ENCODE measurements at regions not wholly inside any gene's neighbourhood (a gene's known extent, or its start where the extent isn't known, plus 50 kb on each side); places are given as distances from the start of the nearest gene placed in this dataset.

DNA sequence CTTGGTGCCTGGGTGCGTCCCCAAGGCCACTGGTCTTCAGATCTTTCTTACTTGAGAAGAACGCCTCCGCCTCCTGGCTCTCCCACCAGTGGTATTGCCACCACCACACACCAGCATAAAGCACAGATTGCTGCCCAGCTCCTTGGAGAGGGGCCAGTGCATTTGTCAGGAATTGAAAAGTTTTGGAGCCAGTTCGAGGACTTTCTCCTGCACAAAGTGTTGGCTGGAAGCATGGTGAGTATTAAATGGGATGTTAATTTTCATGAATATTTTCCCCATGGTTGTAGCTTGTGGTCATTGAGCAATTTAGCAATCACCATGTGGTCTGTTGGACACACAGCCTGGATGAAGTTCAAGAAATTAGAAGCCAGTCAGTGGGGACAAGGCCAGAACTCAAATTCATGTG lies 684.6 kb upstream of the FANCL start:
- H3K4me3 ChIP-seq (ENCODE audit: low read length): no peak overlapping the region
- no peak for DNase-seq
- no peaks in the 10 kb centered on the region for H3K36me3 ChIP-seq (ENCODE audit: insufficient read depth, low read length)
- H3K4me1 Mint-ChIP-seq (ENCODE audit: low read depth): no peaks in the 10 kb centered on the region
- no peak overlapping the region for H3K4me3 Mint-ChIP-seq
- TF ChIP-seq CTCF (IDR thresholded peaks at IDR 0.05): no peak
- no peak for ATAC-seq (ENCODE audit: poor library complexity)
- no peak overlapping the region for H3K27ac Mint-ChIP-seq
- no peaks in the 10 kb centered on the region for H3K9me3 ChIP-seq (ENCODE audit: control insufficient read depth in 1 of 2, insufficient read depth in 1 of 2, low read length in 2 of 2)
- CTCF ChIA-PET: no interaction called here
- H3K9me3 Mint-ChIP-seq: no peaks in the 10 kb centered on the region
- H3K4me1 ChIP-seq (ENCODE audit: insufficient read depth, low read length): no peaks in the 10 kb centered on the region
- H3K36me3 Mint-ChIP-seq (ENCODE audit: low read depth): no peaks in the 10 kb centered on the region
- POLR2A ChIA-PET: no interaction called here
- H3K27me3 Mint-ChIP-seq: no peaks in the 10 kb centered on the region
- intact Hi-C loops (cut with DNase I, micrococcal nuclease): no loop called here
- no peak overlapping the region for H3K27ac ChIP-seq (ENCODE audit: low read depth in 1 of 2, low read length in 2 of 2)
- no peaks in the 10 kb centered on the region for H3K27me3 ChIP-seq (ENCODE audit: control insufficient read depth in 1 of 2, insufficient read depth in 2 of 2, low read length in 2 of 2)

GRCh38 chr2:58923869-58924268 lies 682.7 kb upstream of the FANCL start:
- Mint-ChIP-seq H3K27me3 (no peaks in the 10 kb centered on the region), H3K4me1 (ENCODE audit: low read depth) (no peaks in the 10 kb centered on the region), H3K4me3 (no peak overlapping the region), H3K36me3 (ENCODE audit: low read depth) (no peaks in the 10 kb centered on the region), H3K27ac (no peak overlapping the region), H3K9me3 (no peaks in the 10 kb centered on the region)
- no peaks in the 10 kb centered on the region for H3K27me3 ChIP-seq (ENCODE audit: control insufficient read depth in 1 of 2, insufficient read depth in 2 of 2, low read length in 2 of 2)
- H3K36me3 ChIP-seq (ENCODE audit: insufficient read depth, low read length): no peaks in the 10 kb centered on the region
- ChIA-PET CTCF (no interaction called here), POLR2A (no interaction called here)
- DNase-seq (no peak), ATAC-seq (ENCODE audit: poor library complexity) (no peak)
- H3K9me3 ChIP-seq (ENCODE audit: control insufficient read depth in 1 of 2, insufficient read depth in 1 of 2, low read length in 2 of 2): no peaks in the 10 kb centered on the region
- TF ChIP-seq CTCF (IDR thresholded peaks at IDR 0.05): no peak
- intact Hi-C loops (cut with DNase I, micrococcal nuclease): no loop called here
- no peaks in the 10 kb centered on the region for H3K4me1 ChIP-seq (ENCODE audit: insufficient read depth, low read length)
- H3K4me3 ChIP-seq (ENCODE audit: low read length): no peak overlapping the region
- H3K27ac ChIP-seq (ENCODE audit: low read depth in 1 of 2, low read length in 2 of 2): no peak overlapping the region

DNA sequence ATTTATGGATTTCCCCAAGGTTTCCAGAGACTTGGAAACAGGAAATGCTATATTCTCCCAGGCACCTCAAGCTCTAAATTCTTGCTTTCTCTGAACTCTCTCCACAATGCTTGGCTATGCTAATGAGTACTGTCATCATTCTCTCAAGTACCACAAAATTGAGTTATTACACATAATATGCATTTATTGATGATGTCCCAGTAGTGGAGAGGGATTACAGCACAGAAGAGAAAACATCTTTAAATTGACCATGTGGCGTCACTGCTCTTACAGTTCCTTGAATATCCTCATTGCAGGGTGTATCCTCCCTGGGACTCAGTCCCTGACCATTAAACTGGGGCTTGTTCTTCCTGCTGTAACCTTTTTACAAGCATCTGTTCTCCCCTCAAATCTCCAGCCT lies 681.1 kb upstream of the FANCL start:
- no peaks in the 10 kb centered on the region for H3K9me3 ChIP-seq (ENCODE audit: control insufficient read depth in 1 of 2, insufficient read depth in 1 of 2, low read length in 2 of 2)
- no peak for TF ChIP-seq CTCF (IDR thresholded peaks at IDR 0.05)
- no peak overlapping the region for H3K27ac ChIP-seq (ENCODE audit: low read depth in 1 of 2, low read length in 2 of 2)
- no peaks in the 10 kb centered on the region for H3K36me3 ChIP-seq (ENCODE audit: insufficient read depth, low read length)
- Mint-ChIP-seq H3K27ac (no peak overlapping the region), H3K4me1 (ENCODE audit: low read depth) (no peaks in the 10 kb centered on the region), H3K9me3 (no peaks in the 10 kb centered on the region), H3K27me3 (no peaks in the 10 kb centered on the region), H3K36me3 (ENCODE audit: low read depth) (no peaks in the 10 kb centered on the region), H3K4me3 (no peak overlapping the region)
- no peak overlapping the region for H3K4me3 ChIP-seq (ENCODE audit: low read length)
- ChIA-PET POLR2A (no interaction called here), CTCF (no interaction called here)
- H3K27me3 ChIP-seq (ENCODE audit: control insufficient read depth in 1 of 2, insufficient read depth in 2 of 2, low read length in 2 of 2): no peaks in the 10 kb centered on the region
- intact Hi-C loops (cut with DNase I, micrococcal nuclease): no loop called here
- DNase-seq: no peak
- ATAC-seq (ENCODE audit: poor library complexity): no peak
- no peaks in the 10 kb centered on the region for H3K4me1 ChIP-seq (ENCODE audit: insufficient read depth, low read length)

Data from CD4-positive, alpha-beta T cell (primary cell).